RKO (cell line): ENCODE measurements at regions not wholly inside any gene's neighbourhood (a gene's known extent, or its start where the extent isn't known, plus 50 kb on each side); places are given as distances from the start of the nearest gene placed in this dataset.
"Not testable (repeated sequence)": the region's sequence is repeated elsewhere in the genome, so short reads cannot be mapped to it uniquely, and the experiment has no call there.

Experiments used
- DNase-seq: peaks from one replicate; pipeline ENCODE4 v3.0.0-alpha.2; 2016; ENCODE audit warnings: low spot score

DNA sequence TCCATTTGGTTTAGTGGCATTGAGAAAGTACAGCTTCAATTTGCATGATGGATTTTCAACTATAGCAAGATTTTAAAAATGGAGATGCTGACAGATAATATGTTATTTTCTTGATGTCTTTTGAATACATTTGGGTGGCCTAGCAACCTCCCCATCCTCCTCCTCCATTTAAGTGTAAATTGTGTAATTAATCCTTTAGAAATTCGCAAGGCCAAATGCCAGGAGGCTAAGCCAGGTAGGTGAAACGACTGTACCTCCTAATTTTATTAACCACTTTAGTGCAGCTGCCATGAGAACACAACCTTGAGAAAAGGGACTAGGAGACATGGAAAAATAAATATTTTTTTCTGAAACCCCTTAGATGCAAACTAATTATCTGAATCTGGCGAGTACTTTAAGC is 248.8 kb downstream of the MRPS30 start:
- DNase-seq: no peak

DNA sequence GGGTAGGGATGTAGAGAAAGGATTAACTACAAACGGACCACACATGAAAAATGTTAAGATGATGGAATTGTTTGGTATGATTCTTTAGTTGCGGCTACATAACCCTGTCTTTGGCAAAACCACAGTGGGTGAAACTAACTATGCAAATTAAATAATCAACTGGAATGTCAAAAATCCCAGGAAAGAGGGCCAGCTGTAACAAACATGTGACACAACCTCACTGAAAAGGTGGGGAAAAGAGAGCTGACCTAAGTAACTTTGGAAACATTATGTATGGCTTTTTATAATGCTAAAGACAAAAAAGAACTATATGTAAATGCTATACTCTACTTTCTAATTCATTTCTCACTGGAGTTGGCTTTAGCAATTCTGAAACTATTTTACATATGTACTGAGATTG is 252.0 kb downstream of the MRPS30 start:
- DNase-seq: no peak

DNA sequence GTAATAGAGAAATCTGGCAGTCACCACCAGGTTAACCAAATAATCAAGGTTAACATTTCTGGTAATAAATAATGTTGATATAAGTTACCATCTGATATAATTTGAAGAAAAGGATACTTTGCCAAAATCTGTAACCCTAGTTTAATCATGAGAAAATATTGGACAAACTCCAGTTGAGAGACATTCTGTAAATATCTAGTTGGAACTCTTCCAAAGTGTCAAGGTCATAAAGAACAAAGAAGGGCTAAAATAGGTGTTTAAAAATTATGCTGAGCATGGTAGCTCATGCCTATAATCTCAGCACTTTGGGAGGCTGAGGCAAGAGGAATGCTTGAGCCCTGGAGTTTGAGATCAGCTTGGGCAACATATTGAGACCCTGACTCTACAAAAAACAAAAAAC is 253.3 kb downstream of the MRPS30 start:
- no peak for DNase-seq

DNA sequence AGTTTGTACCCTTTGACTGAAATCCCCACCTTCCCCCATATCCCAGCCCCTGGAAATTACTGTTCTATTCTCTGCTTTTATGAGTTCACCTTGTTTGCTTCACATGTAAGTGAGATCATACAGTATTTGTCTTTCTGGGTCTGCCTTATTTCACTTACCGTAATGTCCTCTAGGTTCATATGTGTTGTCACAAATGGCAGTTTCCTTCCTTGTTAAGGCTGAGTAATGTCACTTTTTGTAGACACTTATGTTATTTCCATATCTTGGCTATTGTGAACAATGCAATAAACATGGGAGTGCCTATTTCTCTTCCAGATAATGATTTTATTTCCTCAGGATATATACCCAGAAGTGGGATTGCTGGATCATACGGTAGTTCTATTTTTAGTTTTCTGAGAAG is 272.3 kb downstream of the MRPS30 start:
- no peak for DNase-seq

DNA sequence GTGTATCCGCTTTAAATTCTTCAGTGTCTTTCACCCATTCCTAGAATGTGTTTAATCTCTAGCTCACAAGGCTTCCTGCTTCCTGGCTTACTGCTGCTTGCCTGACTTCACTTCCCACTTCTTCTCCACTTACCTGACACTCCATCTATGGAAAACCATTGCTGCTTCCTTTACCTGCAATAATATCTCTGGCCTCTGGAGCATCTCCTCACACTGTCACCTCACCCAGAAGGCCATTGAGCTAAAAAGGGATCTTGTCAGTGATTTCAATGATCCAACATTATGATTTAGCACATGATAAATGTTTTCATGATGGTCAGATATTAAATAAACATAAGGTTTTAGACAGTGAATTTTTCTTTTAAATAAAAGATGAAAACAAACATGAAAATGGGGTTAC is 281.1 kb downstream of the MRPS30 start:
- no peak for DNase-seq

DNA sequence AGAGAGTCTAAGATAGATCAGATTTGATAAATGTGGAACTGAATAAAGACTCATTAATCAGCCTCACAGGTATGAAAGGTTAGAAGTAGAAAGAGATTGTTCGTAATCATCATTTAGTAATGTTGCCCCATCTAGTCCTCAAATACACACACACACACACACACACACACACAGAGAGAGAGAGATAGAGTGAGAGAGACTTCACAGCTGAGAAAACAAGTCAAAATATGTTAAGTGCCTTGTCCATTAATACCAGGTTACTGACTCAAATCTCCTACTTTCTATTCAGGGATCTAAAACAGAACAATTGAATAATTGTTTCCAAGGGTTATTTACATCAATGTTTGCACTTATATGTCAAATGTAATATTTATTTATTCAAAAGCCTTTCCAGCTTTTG is 284.6 kb downstream of the MRPS30 start:
- no peak for DNase-seq

DNA sequence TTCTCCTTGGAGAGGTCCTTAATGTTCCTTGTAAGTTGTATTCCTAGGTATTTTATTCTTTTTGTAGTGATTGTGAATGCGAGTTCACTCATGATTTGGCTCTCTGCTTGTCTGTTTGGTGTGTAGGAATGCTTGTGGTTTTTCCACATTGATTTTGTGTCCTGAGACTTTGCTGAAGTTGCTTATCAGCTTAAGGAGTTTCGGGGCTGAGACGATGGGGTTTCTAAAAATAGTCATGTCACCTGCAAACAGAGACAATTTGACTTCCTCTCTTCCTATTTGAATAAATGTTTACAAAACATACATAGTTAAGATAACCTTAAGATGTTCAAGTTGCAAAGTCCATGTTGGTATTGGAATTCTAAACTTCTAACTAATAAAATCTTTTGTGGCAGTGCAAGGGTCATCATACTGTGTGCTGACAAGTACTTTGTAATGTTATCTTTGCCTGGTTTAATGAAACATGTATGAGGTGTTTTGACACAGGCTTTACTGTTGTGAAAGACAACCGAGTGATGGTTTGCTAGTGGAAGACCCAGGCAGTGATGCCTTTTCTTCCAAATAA is 286.2 kb downstream of the MRPS30 start:
- no peak for DNase-seq

DNA sequence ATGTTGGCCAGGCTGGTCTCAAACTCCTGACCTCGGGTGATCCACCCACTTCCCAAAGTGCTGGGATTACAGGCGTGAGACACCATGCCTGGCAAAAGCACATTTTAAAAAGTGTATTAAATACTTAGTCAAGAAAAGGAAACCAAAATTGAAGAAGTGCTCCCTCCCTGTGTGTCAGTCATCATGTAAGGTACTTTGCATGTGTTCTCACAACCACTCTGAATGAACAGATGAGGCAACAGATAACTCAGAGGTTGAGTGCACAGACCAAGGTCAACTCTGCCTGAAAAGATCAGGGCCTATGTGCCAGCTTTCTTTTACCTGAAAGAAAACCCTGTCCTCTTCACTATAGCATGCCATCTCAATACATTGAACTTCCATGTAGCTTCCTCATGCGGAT is 289.7 kb downstream of the MRPS30 start:
- no peak for DNase-seq

DNA sequence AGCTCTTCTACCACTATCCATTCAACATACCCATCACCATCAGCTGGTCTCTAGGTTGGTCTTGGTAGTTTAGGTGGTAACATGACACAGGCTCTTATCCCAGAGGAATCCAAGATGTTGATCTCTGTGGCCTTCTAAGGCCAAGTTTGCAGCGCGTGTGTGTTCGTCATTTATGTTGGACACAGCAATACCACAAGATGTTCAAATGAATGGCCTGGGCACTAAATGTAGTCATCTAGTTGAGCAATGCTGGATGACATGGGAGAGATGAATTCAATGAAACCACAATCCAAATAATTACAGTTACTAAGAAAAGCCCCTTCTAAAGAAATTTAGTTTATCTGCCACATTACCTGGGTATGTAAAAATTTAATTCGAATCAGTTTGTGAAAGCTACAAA is 292.4 kb downstream of the MRPS30 start:
- DNase-seq: no peak

DNA sequence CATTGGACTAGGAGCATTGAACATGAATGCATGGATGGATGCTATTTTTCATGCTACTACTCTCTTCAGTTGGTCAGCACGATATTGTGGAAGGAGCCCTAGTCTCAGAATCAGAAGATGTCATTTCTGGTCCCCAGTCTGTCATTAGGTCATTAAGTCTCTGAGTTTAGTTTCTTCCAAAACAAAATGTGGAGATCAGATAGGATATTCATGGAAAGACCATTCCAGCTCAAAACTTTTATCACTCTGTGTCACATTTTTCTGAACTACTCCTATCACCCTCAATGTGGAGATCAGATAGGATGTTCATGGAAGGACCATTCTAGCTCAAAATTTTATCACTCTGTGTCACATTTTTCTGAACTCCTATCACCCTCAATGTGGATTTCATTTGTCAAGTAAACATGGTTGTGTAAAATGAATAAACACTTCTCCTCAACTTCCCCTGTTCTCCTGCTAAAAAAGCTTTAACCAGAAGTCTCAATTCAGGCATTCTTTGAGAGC is 296.8 kb downstream of the MRPS30 start:
- no peak for DNase-seq

DNA sequence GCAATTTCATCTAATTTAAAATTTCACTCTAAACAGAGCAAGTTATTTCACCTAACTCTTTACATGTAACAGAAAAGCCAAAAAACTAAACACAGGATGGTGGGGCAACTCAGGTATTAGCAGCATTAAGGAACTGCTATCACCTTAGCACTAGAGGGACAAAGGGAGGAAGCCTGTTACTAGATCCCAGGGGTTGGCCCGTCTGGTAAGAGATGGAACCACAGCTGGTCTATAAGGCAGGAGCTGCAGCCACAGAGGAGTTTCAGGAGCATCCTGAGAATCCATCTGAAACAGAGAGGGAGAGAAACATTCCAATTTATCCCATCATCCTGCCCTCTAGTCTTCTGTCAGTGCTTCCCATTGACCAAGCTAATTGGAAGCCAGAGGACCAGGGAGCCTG is 300.3 kb downstream of the MRPS30 start:
- DNase-seq: no peak

DNA sequence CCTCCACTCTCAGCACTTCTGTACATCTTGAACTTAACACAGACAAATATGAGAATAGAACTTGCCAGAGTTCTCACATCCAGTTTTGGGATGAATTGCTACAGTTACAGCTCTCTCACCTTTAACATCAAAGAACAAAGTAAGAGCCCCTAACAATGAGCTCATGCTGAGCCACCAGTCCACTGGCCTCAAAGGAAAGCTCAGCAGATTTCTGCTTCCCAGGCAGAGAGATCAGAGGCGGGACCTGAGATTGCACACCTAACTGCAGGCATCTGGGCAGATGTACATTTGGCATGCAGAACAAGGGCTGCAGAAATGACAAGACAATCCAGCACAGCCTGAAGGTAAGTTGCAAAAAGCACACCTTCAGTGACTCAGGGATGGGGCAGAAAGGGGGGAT is 300.9 kb downstream of the MRPS30 start:
- no peak for DNase-seq

DNA sequence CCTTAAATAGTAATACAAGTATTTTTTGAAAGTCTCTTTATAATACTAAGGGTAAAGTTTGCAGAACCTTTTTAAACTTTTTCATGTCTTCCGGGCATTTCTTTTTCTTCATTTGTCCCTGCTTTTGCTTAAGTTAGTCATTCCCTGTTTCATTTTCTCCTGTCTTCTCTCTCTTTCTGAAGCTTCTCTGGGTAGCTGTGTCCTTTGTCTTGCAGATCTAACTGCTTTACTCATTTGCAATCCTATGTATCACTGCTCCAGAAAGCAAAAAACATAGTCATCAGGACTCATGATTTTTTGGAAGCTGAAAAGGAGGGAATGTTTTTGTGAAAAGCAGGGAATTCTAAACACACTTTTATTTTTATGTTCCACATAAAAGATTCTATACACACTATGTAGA is 301.7 kb downstream of the MRPS30 start:
- no peak for DNase-seq

DNA sequence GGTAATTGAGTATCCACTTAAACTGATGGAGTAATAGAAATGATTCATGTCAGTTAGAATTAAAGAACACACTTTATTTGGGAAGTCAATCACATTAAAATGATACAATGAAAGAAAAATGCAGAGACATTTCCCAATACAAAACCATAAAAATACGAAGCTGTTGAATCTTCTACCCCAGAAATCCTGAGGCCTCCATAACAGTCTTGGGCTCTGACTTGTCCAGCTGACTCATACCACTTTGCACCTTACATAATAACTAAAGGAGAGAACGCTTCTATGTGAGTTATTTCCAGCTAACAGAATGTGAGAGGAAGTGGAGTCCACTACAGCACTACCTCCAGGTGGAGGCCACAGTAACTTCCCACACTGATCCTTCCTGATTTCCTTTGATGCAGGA is 305.0 kb downstream of the MRPS30 start:
- peak; percentile 33 for DNase-seq

DNA sequence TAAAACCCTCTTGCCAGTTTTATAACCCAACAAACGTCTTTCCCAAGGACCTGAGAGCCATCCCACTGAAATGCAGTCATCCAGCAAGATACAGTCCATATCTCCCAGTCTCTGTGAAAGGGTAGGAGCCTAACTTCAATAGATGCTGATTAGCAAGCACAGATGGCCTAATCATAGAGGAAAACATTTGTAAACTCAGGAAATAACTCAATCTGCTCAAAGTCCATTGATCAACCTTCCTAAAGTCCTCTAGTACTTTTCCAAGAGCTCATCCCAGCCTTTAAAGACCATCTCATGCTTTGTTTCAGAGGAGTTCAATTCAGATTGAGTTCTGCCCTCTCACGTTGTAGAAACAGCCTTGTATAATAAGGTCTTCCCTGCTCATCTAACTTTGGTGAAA is 324.2 kb downstream of the MRPS30 start:
- no peak for DNase-seq

DNA sequence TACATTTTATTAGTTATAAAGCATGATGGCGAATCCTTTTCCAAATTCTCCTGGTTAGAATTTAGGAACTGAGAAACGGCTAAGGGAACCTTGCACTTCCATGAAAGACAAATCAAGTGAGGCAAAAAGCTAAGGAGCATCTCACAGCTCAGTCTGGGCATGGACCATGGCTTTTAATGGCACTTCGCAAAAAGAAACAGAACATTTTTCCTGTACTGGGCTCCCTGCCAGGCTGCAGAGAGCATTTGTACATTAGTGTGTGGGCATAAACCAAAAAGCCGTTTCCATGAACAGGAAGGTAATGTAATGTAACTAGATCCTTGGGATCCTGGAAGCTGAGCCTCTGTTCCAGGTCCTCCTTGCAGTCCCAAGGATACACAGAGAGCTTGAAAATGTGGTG is 354.2 kb downstream of the MRPS30 start:
- DNase-seq: no peak

DNA sequence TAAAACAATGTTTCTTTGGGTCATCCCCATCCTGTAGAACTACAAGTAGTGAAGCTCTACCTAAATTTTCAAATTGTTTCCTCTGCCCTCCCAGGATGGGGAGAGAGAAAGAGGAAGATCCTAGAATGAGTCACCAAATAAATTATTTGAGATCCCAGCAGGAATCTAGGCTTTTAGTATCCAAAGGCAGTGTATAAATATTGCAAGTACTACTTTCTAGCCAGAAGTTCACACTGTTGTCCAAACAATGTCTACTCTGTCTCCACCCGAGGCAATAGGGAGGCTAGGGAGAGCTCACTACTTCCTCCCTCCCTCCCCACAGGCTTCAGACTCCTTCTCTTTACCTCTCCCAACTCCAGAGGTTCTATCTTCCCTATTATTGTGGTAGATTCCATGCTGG is 362.8 kb downstream of the MRPS30 start:
- no peak for DNase-seq

DNA sequence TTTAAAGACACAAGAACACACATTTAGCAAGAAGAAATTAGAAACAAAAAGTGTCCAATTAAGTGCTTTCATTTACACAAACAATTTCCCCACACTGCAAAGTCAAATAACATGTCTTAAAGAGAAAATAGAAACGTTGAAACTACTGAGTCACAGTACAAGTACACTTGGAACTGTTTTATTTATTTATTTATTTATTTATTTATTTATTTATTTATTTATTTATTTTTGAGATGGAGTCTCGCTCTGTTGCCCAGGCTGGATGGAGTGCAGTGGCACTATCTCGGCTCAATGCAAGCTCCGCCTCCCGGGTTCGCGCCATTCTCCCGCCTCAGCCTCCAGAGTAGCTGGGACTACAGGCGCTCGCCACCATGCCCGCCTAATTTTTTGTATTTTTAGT is 363.9 kb downstream of the MRPS30 start:
- DNase-seq: not testable (repeated sequence)

DNA sequence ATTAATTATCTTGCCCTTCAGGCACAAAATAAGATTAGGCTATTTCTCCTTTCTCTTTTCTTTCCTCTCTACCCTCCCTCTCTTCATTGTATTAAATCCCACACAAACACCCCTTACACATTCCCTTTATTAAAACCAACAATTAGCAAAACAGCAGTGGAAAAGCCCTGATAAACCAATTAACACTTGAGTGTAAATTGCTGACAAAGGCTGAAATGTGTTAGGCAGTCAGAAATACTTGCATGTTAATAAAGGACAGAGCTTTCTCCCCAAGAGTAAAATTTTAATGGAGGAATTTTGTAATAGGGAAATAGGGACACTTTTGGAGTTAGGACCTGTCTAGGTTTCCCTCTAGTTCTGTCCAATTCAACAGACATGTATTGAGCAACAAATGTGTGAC is 370.9 kb downstream of the MRPS30 start:
- no peak for DNase-seq

DNA sequence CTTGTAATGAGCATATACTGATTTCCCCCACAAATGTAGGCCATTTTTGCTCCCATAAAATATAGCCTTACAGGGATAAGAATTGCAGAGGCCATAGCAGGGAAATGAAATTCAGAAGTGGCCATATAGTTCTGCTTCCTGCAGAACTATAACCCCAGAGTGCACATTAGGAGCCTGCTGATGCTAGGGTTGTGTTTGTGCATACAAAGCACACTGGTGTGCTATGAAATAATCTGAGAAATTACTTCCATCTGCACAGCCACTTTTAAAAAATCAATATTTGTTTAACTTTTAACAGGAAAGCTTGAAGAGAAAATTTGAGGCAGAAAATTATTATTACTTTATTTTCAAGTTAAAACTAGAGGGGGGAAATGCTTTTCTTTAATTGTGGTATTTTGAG is 380.3 kb downstream of the MRPS30 start:
- DNase-seq: no peak

DNA sequence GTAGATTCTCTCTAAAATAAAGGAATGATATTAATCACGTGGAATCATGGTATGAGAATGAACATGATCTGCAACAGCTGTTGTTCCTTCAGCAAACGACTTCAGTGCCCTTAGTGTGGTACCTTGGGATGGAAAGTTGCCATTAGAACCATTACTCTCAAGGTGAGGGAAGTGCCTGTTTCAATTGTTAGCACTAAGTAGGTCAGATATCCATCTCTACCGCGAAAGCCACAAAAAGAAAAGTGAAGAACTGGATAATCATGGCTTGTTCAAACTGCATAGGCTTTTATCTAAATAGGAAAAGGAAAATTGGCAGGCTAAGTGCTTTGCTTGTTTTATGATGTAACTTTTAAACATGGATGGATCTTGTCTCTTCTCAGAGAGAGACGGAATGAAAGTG is 380.7 kb downstream of the MRPS30 start:
- DNase-seq: no peak

DNA sequence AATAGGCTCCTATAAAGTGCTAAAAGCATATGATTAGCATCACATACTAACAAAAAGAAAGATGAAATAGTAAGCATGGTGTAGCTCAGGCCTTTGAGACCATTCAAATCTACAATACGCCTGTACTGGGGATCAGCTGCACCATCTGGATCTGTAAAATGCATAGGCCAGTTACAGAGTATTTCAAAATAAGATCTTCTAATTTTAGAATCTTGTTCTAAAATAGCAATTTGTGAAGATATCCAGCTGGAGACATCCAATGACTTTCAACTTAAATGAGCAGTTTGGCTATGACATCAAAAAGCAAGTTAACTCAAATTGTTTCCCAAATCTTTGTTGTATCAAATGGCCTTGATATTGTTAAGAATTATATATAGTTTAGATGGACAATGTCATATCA is 386.3 kb downstream of the MRPS30 start:
- DNase-seq: no peak
